K562 (cell line): ENCODE measurements at regions not wholly inside any gene's neighbourhood (a gene's known extent, or its start where the extent isn't known, plus 50 kb on each side); places are given as distances from the start of the nearest gene placed in this dataset.

Experiments used
- CTCF ChIP-seq, 3 experiments: IDR thresholded peaks in 2 of 3; conservative IDR thresholded peaks in 1 of 3; 2 replicates each; pipeline ENCODE4 v1.5.1; 2011 to 2012; ENCODE audit warnings: low read length in 3 of 3, mild to moderate bottlenecking in 3 of 3, control low read depth in 2 of 3, improper control_type of control experiment in 1 of 3, inconsistent platforms in 1 of 3, low read depth in 1 of 3, mixed read lengths in 1 of 3, moderate library complexity in 1 of 3; ENCODE audit not compliant: insufficient read depth in 2 of 3
- RAD21 ChIP-seq, 2 experiments: fragments of 250-450 bp in 1 of 2; fragments of 450-650 bp in 1 of 2; sonication (Bioruptor Pico) in 1 of 2; formaldehyde crosslinking in 1 of 2; IDR thresholded peaks in 1 of 2; conservative IDR thresholded peaks in 1 of 2; 2 replicates each; pipeline versions ENCODE4 v1.4.0 to v1.8.0; 2020 to 2022; ENCODE audit warnings: mild to moderate bottlenecking in 2 of 2, moderate library complexity in 1 of 2
- RFX5 ChIP-seq: IDR thresholded peaks from 2 replicates; pipeline ENCODE4 v1.6.1; 2011; ENCODE audit warnings: low read depth, mild to moderate bottlenecking, improper control_type of control experiment, low read length
- SMARCB1 ChIP-seq: IDR thresholded peaks from 2 replicates; pipeline ENCODE4 v1.6.1; 2011; ENCODE audit warnings: improper control_type of control experiment, low read depth; ENCODE audit not compliant: insufficient read length
- SMC3 ChIP-seq: conservative IDR thresholded peaks from 2 replicates; pipeline ENCODE4 v1.6.1; 2011; ENCODE audit warnings: low read depth, low read length, improper control_type of control experiment; ENCODE audit not compliant: insufficient read depth

DNA sequence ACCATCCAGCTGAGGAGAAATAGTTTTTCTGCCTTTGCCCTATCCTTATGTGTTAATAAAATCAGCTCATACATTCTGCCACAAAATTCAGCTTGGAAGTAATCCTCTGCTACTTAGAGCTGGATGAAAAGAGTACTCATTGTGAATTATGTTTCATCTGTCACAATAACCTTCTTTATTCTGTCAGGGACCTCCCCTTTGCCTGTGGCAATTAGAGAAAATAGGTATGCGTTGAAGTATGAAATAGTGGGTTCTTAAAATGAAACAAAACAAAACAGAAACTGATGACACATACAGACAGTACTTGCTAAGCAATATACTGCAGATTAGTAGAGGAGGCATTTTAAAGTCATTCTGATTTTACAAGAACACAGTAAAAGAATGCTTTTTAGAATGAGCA is 578.5 kb downstream of the USP25 start:
- TF ChIP-seq SMARCB1 (no peak), RFX5 (no peak), SMC3 (no peak), RAD21 (CRISPR knock-in tag; conservative IDR thresholded peaks at IDR 0.05 in 1 of 2, IDR thresholded peaks at IDR 0.05 in 1 of 2) (no peak), CTCF (IDR thresholded peaks at IDR 0.05 in 2 of 3, conservative IDR thresholded peaks at IDR 0.05 in 1 of 3; ENCODE audit: insufficient read depth in 2 of 3, low read depth in 1 of 3, low read length in 3 of 3) (no peak)
